Activated T-helper 1 cell treated with anti-CD3 and anti-CD28 coated beads, Interleukin-12 subunit alpha, Interleukin-12 subunit beta, Interleukin-2, Interleukin-4 antibody, amounts not matched to agents 30 ng/mL and 10 ng/mL and 1 ng/mL, durations not matched to agents 14 hours and 24 hours and 36 hours (primary cell): ENCODE measurements at regions not wholly inside any gene's neighbourhood (a gene's known extent, or its start where the extent isn't known, plus 50 kb on each side); places are given as distances from the start of the nearest gene placed in this dataset.

Source experiments
- DNase-seq: peaks from one replicate; pipeline ENCODE4 v3.0.0; 2021; ENCODE audit warnings: low spot score
- H3K27ac Mint-ChIP-seq: one replicate; pipeline ENCODE4 v1.8.0; 2021; ENCODE audit warnings: mild to moderate bottlenecking, mixed read lengths
- H3K27me3 Mint-ChIP-seq: one replicate; pipeline ENCODE4 v1.8.0; 2022; ENCODE audit warnings: mild to moderate bottlenecking, moderate library complexity, mixed read lengths; ENCODE audit not compliant: insufficient read depth
- H3K36me3 Mint-ChIP-seq: one replicate; pipeline ENCODE4 v1.8.0; 2021; ENCODE audit warnings: low read depth, mixed read lengths
- H3K4me1 Mint-ChIP-seq: one replicate; pipeline ENCODE4 v1.8.0; 2021; ENCODE audit warnings: low read depth, mixed read lengths
- H3K4me3 Mint-ChIP-seq: one replicate; pipeline ENCODE4 v1.8.0; 2021; ENCODE audit warnings: mild to moderate bottlenecking, moderate library complexity, mixed read lengths
- H3K9me3 Mint-ChIP-seq: one replicate; pipeline ENCODE4 v1.8.0; 2021; ENCODE audit warnings: mixed read lengths
- intact Hi-C: fragments of 100-400 bp; cut with micrococcal nuclease; formaldehyde crosslinking; loops from one replicate; pipeline ENCODE4 v1.15.1; 2024

DNA sequence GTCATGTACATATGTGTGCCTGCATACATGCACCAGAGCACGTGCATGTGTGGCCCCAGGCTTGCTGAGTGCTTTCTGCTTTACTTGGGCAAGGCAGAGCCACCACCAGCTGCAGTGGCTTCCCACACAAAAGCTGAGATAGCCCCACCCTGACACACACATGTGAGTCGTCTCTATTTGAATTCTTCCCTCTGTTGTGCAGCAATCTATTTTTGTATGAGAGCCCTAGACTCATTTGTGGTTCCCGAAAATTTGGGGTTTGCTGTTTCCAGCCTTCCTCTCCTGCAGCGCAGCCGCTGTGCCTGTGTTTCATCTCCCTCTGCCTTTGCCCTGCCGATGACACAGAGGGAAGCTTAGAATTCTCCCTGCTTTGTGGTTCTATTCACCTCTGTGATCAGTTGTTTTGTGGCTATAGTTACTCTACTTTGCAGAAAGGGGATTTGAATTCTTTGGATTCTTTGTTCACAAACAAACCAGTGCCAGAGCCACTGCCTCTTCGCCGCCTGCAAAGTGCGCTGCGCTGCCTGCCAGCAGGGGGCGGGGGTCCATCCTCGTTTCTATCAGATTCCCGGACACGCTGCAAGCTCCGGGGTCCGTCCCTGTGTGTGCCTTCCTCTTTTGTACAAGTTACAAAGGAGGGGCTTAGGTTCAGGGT lies 95.8 kb upstream of the DAP start:
- no peaks in the 10 kb centered on the region for H3K9me3 Mint-ChIP-seq
- peaks cover 3% of the 10 kb centered on the region for H3K27me3 Mint-ChIP-seq
- DNase-seq, result no peak
- no peak overlapping the region for H3K4me3 Mint-ChIP-seq
- no peak overlapping the region for H3K27ac Mint-ChIP-seq
- H3K4me1 Mint-ChIP-seq, result no peaks in the 10 kb centered on the region
- intact Hi-C loops, result no loop called here
- no peaks in the 10 kb centered on the region for H3K36me3 Mint-ChIP-seq

DNA sequence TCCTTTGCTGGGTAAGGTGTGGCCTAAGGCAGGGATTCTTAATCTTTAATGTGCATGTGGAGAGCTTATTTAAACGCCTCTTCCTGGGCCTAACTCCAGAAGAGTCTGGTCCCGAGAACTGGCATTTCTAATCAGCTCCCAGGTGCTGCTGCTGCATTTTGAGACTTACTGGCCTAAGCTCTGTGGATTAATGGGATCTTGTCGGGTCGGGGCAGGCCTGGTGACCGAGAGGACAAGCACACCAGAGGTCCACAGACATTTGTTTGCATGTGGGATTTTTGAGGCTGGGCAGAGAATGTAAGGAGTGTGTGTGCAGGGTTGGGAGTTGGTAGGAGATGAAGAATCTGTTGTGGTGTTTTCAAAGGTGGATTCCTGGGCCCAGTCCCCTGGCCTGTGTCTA lies 95.0 kb upstream of the DAP start:
- peaks cover 3% of the 10 kb centered on the region for H3K27me3 Mint-ChIP-seq
- H3K27ac Mint-ChIP-seq, result no peak overlapping the region
- intact Hi-C loops, result no loop called here
- H3K36me3 Mint-ChIP-seq, result no peaks in the 10 kb centered on the region
- H3K4me1 Mint-ChIP-seq, result no peaks in the 10 kb centered on the region
- no peak for DNase-seq
- no peak overlapping the region for H3K4me3 Mint-ChIP-seq
- no peaks in the 10 kb centered on the region for H3K9me3 Mint-ChIP-seq

DNA sequence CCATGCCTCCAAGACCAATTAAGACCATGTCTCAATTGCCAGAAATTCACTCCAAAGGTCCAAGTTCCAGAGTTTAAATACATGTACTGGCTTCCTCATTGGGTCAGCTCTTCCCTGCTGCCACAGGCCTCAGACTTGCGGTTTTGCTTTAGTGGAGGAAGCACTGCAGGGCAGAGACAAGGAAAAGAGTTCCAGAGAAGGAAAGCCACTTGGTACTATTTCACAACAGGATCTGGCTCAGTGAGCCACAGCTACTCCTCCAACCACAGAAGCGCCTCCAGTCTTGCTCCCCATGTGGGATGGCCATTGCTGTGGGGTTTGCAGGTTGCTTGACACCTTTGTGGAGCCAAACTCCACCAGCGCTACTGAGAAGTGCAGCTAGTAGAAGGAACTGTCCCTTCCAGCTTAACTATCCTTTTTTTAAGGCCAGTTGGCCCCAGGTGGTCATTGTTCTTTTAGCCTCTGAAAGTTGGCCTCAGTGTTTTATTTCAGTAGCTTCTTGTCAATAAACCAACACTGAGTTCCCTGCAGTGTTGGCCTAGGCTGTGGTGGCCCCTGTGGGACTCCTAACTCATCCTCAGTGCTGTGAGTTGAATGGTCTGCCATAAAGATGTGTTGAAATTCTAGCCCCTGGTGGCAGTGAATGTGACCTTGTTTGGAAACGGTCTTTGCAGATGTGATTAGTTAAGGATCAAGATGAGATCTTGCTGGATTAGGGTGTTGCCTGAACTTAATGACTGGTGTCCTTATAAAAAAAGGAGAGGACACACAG lies 93.7 kb upstream of the DAP start:
- H3K4me1 Mint-ChIP-seq, result no peaks in the 10 kb centered on the region
- peaks cover 5% of the 10 kb centered on the region for H3K27me3 Mint-ChIP-seq
- no peak overlapping the region for H3K27ac Mint-ChIP-seq
- H3K36me3 Mint-ChIP-seq, result no peaks in the 10 kb centered on the region
- intact Hi-C loops, result no loop called here
- no peaks in the 10 kb centered on the region for H3K9me3 Mint-ChIP-seq
- DNase-seq, result no peak
- H3K4me3 Mint-ChIP-seq, result no peak overlapping the region

DNA sequence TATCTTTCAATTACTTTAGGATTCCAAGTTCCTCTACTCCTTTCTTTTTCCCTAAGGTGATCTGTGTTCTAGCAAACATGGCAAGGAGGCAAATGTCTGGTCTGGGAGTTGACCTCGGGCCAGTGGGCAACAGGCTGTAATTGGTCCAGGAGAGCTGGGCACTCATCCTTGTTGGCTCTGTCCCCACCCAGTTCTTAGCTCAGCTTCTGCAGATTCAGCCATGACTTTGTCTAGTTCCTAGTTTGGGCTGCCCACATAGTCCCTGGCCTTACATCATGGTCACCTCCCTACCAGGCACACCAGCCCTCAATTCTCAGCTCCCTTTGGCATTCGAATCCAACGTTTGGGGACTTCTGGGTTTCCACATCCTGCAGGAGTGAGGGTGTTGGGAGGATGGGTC lies 92.1 kb upstream of the DAP start:
- H3K4me1 Mint-ChIP-seq, result no peaks in the 10 kb centered on the region
- no peak for DNase-seq
- H3K4me3 Mint-ChIP-seq, result no peak overlapping the region
- H3K27ac Mint-ChIP-seq, result no peak overlapping the region
- H3K36me3 Mint-ChIP-seq, result no peaks in the 10 kb centered on the region
- intact Hi-C loops, result no loop called here
- H3K27me3 Mint-ChIP-seq, result peaks cover 5% of the 10 kb centered on the region
- H3K9me3 Mint-ChIP-seq, result no peaks in the 10 kb centered on the region

DNA sequence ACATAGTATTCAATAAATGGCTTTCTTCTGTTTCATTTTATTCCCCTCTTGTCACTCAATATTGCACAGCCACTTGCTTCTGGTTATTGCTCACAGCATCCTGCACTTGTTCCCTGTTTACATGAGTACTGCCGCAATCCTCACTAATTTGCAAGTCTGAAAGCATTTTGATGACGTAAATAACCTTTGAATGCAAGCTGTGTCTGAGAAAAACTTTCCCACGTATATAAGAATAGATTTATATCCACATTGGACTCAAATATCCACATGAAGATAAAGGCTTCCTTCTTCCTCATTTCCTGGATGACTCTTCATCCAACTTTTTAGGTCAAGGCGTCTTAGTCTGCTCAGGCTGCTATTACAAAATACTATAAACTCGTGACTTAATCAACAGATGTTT lies 88.2 kb upstream of the DAP start:
- Mint-ChIP-seq H3K4me3 (no peak overlapping the region), H3K27me3 (peaks cover 2% of the 10 kb centered on the region), H3K9me3 (no peaks in the 10 kb centered on the region), H3K27ac (no peak overlapping the region), H3K4me1 (no peaks in the 10 kb centered on the region), H3K36me3 (no peaks in the 10 kb centered on the region)
- intact Hi-C loops, result no loop called here
- DNase-seq, result no peak

DNA sequence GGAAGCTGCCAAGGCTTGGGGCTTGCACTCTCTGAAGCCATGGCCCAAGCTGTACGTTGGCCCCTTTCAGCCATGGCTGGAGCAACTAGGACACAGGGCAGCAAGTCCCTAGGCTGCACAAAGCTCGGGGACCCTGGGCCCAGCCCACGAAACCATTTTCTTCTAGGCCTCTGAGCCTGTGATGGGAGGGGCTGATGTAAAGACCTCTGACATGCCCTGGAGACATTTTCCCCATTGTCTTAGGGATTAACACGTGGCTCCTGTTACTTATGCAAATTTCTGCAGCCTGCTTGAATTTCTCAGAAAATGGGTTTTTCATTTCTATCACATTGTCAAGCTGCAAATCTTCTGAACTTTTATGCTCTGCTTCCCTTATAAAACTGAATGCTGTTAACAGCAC lies 83.0 kb upstream of the DAP start:
- intact Hi-C loops, result no loop called here
- Mint-ChIP-seq H3K27ac (no peak overlapping the region), H3K4me1 (no peaks in the 10 kb centered on the region), H3K4me3 (no peak overlapping the region), H3K27me3 (peaks cover 3% of the 10 kb centered on the region), H3K36me3 (no peaks in the 10 kb centered on the region), H3K9me3 (no peaks in the 10 kb centered on the region)
- no peak for DNase-seq

DNA sequence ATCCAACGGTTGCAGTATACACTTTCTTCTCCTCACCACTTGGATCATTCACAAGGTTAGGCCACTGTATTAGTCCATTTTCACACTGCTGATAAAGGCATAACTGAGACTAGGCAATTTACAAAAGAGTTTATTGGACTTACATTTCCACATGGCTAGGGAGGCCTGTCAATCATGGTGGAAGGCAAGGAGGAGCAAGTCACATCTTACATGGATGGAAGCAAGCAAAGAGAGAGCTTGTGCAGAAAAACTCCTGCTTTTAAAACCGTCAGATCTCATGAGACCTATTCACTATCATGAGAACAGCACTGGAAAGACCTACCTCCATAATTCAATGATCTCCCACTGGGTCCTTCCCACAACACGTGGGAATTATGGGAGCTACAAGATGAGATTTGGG lies 81.8 kb upstream of the DAP start:
- H3K27me3 Mint-ChIP-seq, result peaks cover 3% of the 10 kb centered on the region
- intact Hi-C loops, result no loop called here
- DNase-seq, result no peak
- no peak overlapping the region for H3K4me3 Mint-ChIP-seq
- no peak overlapping the region for H3K27ac Mint-ChIP-seq
- H3K4me1 Mint-ChIP-seq, result no peaks in the 10 kb centered on the region
- H3K9me3 Mint-ChIP-seq, result no peaks in the 10 kb centered on the region
- H3K36me3 Mint-ChIP-seq, result no peaks in the 10 kb centered on the region

DNA sequence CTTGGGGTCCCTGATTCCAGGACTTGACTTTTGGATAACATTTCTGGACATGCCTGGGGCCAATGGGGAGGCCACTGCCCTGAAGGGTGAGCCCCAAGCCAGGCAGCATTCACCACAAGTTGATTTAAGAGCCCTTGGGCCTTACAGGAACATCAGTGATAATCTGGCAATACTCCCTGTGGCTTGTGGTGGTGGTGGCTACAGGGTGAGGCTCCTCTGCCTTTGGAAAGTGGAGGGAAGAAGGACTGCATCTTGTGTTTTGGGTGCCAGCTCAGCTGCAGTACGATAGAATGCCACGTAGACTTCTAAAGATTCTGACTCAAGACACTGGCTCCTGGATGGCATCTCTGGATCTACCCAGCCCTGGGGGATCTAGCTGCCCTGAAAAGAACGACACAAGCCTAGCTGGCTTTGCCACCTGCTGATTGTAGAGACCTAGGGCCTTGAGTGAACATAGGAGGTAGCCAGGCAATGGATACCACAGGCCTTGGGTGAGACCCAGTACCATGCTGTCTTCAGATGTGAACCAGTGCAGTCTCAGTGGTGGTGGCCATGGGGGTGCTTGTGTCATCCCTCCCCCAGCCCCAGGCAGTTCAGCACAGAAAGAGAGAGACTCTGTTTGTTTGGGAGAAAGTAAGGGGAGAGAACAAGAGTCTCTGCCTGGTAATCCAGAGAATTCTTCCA lies 79.0 kb upstream of the DAP start:
- intact Hi-C loops, result no loop called here
- H3K27me3 Mint-ChIP-seq, result peaks cover 3% of the 10 kb centered on the region
- H3K9me3 Mint-ChIP-seq, result no peaks in the 10 kb centered on the region

DNA sequence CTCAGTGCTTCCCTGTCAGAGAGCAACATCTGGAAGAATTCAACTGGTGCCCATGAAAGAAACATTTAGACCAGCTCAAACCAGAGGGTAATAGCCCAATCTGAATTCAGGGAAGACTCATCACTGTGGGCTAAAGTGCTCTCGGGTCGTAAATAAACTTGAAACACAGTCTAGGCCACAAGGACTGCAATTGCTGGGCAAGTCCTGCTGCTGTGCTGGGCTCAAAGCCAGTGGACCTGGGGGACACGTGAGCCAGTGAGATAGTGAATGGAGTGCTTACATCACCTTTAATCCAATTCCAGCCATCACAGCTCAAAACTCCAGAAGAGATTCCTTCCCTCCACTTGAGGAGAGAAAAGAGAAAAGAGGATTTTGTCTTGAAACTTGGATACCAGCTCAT lies 78.1 kb upstream of the DAP start:
- no peak overlapping the region for H3K4me3 Mint-ChIP-seq
- DNase-seq, result no peak
- H3K9me3 Mint-ChIP-seq, result no peaks in the 10 kb centered on the region
- H3K4me1 Mint-ChIP-seq, result no peaks in the 10 kb centered on the region
- H3K27me3 Mint-ChIP-seq, result peaks cover 3% of the 10 kb centered on the region
- no peak overlapping the region for H3K27ac Mint-ChIP-seq
- intact Hi-C loops, result no loop called here
- no peaks in the 10 kb centered on the region for H3K36me3 Mint-ChIP-seq

More for the DNA sequence above, 79.0 kb upstream of the DAP start:
- H3K27ac Mint-ChIP-seq, result no peak overlapping the region
- no peaks in the 10 kb centered on the region for H3K4me1 Mint-ChIP-seq
- no peaks in the 10 kb centered on the region for H3K36me3 Mint-ChIP-seq
- no peak overlapping the region for H3K4me3 Mint-ChIP-seq
- DNase-seq, result no peak

DNA sequence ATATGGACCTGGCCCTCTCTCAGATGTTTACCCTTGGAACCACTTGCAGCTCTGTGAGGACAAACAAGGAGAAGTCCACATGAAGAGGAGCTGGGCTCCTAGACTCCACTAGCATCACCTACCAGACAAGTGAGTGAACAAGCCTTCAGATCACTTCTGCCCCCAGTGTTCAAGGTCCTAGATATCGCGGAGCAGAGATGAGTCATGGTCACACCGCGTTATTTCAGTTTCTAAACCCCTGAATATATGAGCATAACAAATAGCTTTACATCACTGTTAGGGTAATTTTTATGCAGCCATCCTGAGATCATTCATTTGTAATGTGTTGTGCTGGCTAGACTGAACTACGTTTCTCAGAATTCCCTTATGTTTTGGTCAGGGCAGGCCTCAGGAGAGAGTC lies 77.0 kb upstream of the DAP start:
- intact Hi-C loops, result no loop called here
- H3K9me3 Mint-ChIP-seq, result no peaks in the 10 kb centered on the region
- no peaks in the 10 kb centered on the region for H3K36me3 Mint-ChIP-seq
- H3K27ac Mint-ChIP-seq, result no peak overlapping the region
- H3K27me3 Mint-ChIP-seq, result peaks cover 4% of the 10 kb centered on the region
- no peaks in the 10 kb centered on the region for H3K4me1 Mint-ChIP-seq
- H3K4me3 Mint-ChIP-seq, result no peak overlapping the region
- DNase-seq, result no peak

DNA sequence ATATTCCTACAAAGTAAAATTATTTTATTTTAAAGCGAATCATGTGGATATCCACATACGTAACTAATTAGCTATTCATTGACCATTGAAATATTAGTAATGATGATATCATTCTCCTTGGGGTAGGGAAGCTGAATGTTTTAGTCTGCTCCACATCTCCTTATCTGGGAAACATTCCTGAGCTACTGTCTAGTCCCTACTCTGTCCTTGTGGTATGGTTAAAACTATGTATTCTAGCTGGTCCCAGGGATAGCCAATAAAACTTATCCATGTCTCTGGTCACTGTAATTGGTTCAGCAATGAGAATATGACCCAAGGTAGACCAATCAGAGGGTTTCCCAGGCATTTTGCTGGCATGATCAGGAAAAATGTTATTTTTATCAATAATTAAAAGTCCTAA lies 76.0 kb upstream of the DAP start:
- Mint-ChIP-seq H3K4me3 (no peak overlapping the region), H3K27me3 (peaks cover 6% of the 10 kb centered on the region), H3K4me1 (no peaks in the 10 kb centered on the region), H3K9me3 (no peaks in the 10 kb centered on the region), H3K27ac (no peak overlapping the region), H3K36me3 (no peaks in the 10 kb centered on the region)
- intact Hi-C loops, result no loop called here
- no peak for DNase-seq

DNA sequence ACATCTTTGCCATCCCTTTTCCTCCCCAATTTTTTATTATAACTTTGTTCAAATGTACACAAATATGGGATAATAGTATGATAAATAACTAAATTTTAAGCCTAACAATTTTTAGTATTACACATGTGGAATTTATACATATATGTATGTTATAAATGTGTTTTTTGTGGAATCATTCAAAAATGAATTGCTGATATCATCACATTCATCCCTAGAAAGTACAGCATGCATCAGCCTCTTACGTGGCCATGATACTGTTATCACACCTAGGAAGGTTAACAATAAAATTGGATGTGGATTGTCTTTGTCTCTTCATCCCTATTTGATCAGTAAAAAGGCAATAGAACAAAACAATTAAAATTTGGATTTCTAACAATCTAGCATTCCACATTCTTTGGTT lies 73.7 kb upstream of the DAP start:
- intact Hi-C loops, result no loop called here
- Mint-ChIP-seq H3K4me3 (no peak overlapping the region), H3K27ac (no peak overlapping the region), H3K9me3 (no peaks in the 10 kb centered on the region), H3K4me1 (no peaks in the 10 kb centered on the region), H3K36me3 (no peaks in the 10 kb centered on the region), H3K27me3 (peaks cover 4% of the 10 kb centered on the region)
- no peak for DNase-seq

DNA sequence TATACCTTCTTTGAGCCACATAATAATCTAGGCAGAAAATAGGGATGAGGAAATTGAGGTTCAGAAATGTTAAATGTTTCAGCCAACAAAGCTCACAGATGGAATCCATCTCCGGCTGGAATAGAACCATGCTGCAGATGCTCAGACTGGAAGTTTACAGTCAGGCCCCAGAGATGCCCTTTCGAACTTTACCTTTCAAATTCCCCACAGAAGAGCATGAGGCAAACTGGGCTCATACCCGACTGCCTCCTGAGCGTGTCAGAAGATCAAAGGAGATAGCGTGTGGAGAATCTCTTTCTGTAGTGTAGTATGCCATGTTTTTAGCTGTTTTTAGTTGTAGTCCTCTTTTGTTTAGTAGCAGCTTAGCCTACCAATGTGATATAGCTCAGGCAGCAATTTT lies 72.0 kb upstream of the DAP start:
- Mint-ChIP-seq H3K4me3 (no peak overlapping the region), H3K9me3 (no peaks in the 10 kb centered on the region), H3K27ac (no peak overlapping the region), H3K27me3 (peaks cover 4% of the 10 kb centered on the region), H3K36me3 (no peaks in the 10 kb centered on the region), H3K4me1 (no peaks in the 10 kb centered on the region)
- no peak for DNase-seq
- intact Hi-C loops, result no loop called here
